Brain microvascular endothelial cell (primary cell): ENCODE measurements at regions not wholly inside any gene's neighbourhood (a gene's known extent, or its start where the extent isn't known, plus 50 kb on each side); places are given as distances from the start of the nearest gene placed in this dataset.
A peak's percentile ranks its signal among the peaks of the same experiment; 100 is the strongest.

Experiments used
- DNase-seq: peaks from one replicate; pipeline ENCODE4 v3.0.0-alpha.2; 2020
- H3K27ac ChIP-seq: fragments of 250-450 bp; sonication (Bioruptor Pico); 2 replicates; pipeline ENCODE4 v1.5.1; 2020; ENCODE audit warnings: mild to moderate bottlenecking, moderate library complexity
- H3K27me3 ChIP-seq: fragments of 250-450 bp; sonication (Bioruptor Pico); replicated peaks from 2 replicates; pipeline ENCODE4 v1.5.1; 2020; ENCODE audit warnings: mild to moderate bottlenecking
- H3K36me3 ChIP-seq: fragments of 250-450 bp; sonication (Bioruptor Pico); replicated peaks from 2 replicates; pipeline ENCODE4 v1.5.1; 2020; ENCODE audit warnings: mild to moderate bottlenecking
- H3K4me3 ChIP-seq: 2 replicates; pipeline ENCODE4 v1.5.1; 2011; ENCODE audit warnings: low read depth, mild to moderate bottlenecking, control low read depth, low read length, moderate library complexity
- in situ Hi-C: cut with HindIII; loops from 2 replicates; pipeline ENCODE4 v1.10.0; 2017; ENCODE audit warnings: low sequenced_read_pairs, low pct_ligation_motif_present
- TF ChIP-seq, protein P1 (sequence below): IDR thresholded peaks from 2 replicates; pipeline ENCODE4 v1.5.1; 2011; ENCODE audit warnings: low read depth, mild to moderate bottlenecking, moderate library complexity, low read length, control low read depth, inconsistent platforms; ENCODE audit errors: missing control alignments

DNA sequence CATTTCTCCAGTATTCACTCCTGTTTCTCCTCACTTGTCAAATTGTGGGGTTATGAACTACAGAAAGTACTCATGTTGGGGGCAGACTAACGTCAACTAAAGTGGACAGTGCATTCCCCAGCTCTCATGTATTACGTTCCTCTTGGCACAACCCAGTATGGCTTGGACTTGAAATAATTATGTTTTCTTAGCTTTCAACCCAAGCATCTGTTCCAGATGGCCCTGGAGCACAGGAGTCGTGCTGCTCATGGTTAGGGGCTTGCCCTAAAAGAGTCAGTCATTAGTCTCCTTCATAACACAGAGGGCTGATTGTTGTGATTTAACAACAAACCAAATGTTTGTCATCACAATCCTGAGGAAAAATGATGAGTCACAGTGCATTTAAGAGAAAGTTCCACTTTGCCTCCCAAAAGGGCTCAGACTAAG is 154.4 kb downstream of the RPAP3 start:
- TF ChIP-seq, protein P1, sequence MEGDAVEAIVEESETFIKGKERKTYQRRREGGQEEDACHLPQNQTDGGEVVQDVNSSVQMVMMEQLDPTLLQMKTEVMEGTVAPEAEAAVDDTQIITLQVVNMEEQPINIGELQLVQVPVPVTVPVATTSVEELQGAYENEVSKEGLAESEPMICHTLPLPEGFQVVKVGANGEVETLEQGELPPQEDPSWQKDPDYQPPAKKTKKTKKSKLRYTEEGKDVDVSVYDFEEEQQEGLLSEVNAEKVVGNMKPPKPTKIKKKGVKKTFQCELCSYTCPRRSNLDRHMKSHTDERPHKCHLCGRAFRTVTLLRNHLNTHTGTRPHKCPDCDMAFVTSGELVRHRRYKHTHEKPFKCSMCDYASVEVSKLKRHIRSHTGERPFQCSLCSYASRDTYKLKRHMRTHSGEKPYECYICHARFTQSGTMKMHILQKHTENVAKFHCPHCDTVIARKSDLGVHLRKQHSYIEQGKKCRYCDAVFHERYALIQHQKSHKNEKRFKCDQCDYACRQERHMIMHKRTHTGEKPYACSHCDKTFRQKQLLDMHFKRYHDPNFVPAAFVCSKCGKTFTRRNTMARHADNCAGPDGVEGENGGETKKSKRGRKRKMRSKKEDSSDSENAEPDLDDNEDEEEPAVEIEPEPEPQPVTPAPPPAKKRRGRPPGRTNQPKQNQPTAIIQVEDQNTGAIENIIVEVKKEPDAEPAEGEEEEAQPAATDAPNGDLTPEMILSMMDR: no peak
- Histone ChIP-seq H3K4me3 (no peak overlapping the region), H3K36me3 (no peaks in the 10 kb centered on the region), H3K27ac (no peak overlapping the region), H3K27me3 (no peaks in the 10 kb centered on the region)
- in situ Hi-C loops: no loop called here
- DNase-seq: no peak

DNA sequence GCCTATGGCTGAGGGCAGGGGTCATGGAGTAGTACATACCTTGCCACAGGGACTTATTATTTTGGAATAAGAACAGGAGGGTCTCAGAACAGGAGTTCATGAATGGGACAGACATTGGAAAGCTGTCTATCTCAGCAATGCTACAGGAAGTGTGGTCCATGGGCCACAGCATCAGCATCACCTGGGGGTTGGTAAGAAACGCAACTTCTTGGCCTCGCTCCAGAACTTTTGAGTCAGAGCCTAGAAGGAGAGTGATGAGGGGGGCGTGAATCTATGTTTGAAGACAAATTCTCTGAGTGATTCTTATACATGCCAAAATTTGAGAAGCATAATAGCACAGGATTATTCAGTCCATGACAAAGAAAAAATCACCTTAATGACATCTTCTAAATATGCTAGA is 156.6 kb downstream of the RPAP3 start:
- H3K36me3 ChIP-seq: no peaks in the 10 kb centered on the region
- TF ChIP-seq, protein P1: no peak
- H3K27ac ChIP-seq: no peak overlapping the region
- in situ Hi-C loops: no loop called here
- no peak for DNase-seq
- no peak overlapping the region for H3K4me3 ChIP-seq
- H3K27me3 ChIP-seq: no peaks in the 10 kb centered on the region

DNA sequence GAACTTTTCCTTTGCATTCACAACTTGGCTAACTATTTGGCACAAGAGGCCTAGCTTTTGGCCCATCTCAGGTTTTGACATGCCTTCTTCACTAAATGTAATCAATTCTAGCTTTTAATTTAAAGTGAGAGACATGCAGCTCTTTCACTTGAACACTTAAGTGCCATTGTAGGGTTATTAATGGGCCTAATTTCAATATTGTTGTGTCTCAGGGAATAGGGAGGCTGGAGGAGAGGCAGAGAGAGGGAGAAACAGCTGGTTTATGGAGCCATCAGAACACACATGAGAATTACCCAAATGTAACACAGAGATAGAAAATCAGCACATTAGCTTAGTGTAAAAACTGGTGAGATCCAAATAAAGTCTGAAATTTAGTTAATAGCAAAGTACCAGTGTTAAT is 157.4 kb downstream of the RPAP3 start:
- in situ Hi-C loops: no loop called here
- Histone ChIP-seq H3K4me3 (no peak overlapping the region), H3K27ac (no peak overlapping the region), H3K36me3 (no peaks in the 10 kb centered on the region), H3K27me3 (no peaks in the 10 kb centered on the region)
- no peak for DNase-seq
- TF ChIP-seq, protein P1: no peak

DNA sequence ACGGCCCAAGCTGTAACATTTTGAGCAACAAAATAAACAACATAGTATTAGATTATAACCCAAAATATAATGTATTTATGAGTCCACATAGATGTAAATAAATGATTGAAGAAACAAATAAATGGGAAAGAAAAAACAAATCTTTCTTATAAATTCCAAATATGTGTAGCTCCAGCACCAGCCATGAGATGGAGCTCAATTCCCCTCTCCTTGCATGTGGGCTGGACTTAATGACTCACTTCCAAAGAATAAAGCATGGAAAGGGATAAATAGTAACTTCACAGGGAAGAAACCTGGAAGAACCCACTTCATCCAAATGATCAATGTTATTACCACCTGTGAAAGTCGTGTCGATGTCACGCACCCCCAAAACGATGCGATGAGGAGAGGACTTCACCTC is 158.8 kb downstream of the RPAP3 start:
- no peak overlapping the region for H3K27ac ChIP-seq
- H3K36me3 ChIP-seq: no peaks in the 10 kb centered on the region
- DNase-seq: peak; percentile 56
- TF ChIP-seq, protein P1: peak; percentile 76
- in situ Hi-C loops: no loop called here
- H3K4me3 ChIP-seq: no peak overlapping the region
- no peaks in the 10 kb centered on the region for H3K27me3 ChIP-seq

DNA sequence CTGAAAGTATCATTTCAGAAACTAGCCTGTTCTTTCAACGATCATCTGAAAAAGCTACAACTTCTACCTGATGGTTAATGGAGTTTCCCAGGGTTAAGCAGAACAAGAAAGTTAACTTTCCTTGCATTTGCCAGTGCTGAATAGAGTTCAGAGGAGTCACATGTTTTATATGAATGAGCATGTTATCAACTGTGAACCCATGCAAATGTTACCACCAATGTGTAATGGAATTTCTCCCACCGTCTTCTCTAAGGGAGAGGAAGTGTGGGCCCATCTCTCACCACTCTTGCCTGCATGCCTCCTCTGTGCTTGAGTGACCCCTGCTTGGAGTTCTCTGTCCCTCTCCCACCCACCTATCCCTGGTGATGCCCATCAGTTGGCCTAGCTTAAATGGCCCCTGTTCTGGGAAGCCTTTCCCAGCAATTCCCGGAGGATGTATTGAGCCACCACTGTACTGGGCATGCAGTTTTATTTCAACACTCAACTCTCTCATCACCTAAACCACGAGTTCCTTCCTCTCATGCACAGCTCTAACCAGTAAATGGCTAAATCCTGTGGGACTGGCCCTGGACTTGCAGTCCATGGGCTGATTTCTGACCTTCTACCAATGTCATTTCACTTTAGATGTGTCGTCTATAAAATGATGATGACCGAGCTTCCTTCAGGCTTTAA is 159.8 kb downstream of the RPAP3 start:
- no peak overlapping the region for H3K4me3 ChIP-seq
- TF ChIP-seq, protein P1: no peak
- H3K36me3 ChIP-seq: no peaks in the 10 kb centered on the region
- H3K27me3 ChIP-seq: no peaks in the 10 kb centered on the region
- in situ Hi-C loops: no loop called here
- no peak overlapping the region for H3K27ac ChIP-seq
- DNase-seq: no peak

DNA sequence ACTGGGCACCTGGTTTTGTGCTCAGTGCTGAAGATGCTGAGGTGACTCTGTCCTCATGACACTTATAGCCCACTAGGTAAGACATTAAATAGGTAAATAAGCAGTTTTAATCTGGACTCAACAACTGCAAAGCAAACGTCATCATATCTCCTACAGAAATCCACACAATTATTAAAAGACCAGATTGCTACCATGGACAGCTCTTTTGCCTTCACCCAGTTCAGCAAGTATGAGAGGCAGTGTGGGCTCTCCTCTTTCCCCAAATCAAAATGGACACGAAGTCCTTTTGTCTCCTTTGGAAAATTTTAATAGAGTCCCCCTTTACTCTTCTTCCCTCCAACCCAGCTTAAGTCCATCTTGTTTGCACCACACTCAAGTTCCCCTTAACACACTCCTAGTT is 171.1 kb downstream of the RPAP3 start:
- peak; percentile 17 for DNase-seq
- no peak overlapping the region for H3K4me3 ChIP-seq
- TF ChIP-seq, protein P1: no peak

More for the DNA sequence above, 171.1 kb downstream of the RPAP3 start:
- in situ Hi-C loops: no loop called here
- Histone ChIP-seq H3K36me3 (no peaks in the 10 kb centered on the region), H3K27me3 (no peaks in the 10 kb centered on the region), H3K27ac (no peak overlapping the region)
